ENCODE measurements at regions not wholly inside any gene's neighbourhood (a gene's known extent, or its start where the extent isn't known, plus 50 kb on each side); places are given as distances from the start of the nearest gene placed in this dataset.
A peak's percentile ranks its signal among the peaks of the same experiment; 100 is the strongest.
"Not testable (repeated sequence)": the region's sequence is repeated elsewhere in the genome, so short reads cannot be mapped to it uniquely, and the experiment has no call there.

- H3K4me1 ChIP-seq = no peaks in the 10 kb centered on the region
- TF ChIP-seq EP300 (IDR thresholded peaks at IDR 0.05) (no peak), POLR2A (IDR thresholded peaks at IDR 0.05; ENCODE audit: low read depth) (no peak), POLR2AphosphoS5 (IDR thresholded peaks at IDR 0.05) (no peak)
- TF ChIP-seq, protein P1, sequence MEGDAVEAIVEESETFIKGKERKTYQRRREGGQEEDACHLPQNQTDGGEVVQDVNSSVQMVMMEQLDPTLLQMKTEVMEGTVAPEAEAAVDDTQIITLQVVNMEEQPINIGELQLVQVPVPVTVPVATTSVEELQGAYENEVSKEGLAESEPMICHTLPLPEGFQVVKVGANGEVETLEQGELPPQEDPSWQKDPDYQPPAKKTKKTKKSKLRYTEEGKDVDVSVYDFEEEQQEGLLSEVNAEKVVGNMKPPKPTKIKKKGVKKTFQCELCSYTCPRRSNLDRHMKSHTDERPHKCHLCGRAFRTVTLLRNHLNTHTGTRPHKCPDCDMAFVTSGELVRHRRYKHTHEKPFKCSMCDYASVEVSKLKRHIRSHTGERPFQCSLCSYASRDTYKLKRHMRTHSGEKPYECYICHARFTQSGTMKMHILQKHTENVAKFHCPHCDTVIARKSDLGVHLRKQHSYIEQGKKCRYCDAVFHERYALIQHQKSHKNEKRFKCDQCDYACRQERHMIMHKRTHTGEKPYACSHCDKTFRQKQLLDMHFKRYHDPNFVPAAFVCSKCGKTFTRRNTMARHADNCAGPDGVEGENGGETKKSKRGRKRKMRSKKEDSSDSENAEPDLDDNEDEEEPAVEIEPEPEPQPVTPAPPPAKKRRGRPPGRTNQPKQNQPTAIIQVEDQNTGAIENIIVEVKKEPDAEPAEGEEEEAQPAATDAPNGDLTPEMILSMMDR (IDR thresholded peaks at IDR 0.05) = no peak
- peaks cover 0 to 54% (median 23%) of the 10 kb centered on the region in 4 donors for H3K9me3 ChIP-seq
- H3K36me3 ChIP-seq = no peaks in the 10 kb centered on the region
- peaks cover 0 to 16% (median 0%) of the 10 kb centered on the region in 4 donors for H3K27me3 ChIP-seq
- WGBS = 86% methylated on average over 44 of the region's 44 CpGs
- intact Hi-C loops (cut with DNase I) = no loop called here
- no peak overlapping the region for H3K27ac ChIP-seq (replicated peaks in 1 of 4)
- H3K4me3 ChIP-seq = no peak overlapping the region
- peak; percentile 88 for DNase-seq (ENCODE audit: extremely low spot score)
These were observed 3929.2 kb upstream of the OR11H1 start for GRCh38 chr22:11598492-11599440.

- WGBS = 94% methylated on average over 19 of the region's 19 CpGs
- H3K27me3 ChIP-seq = peaks cover 0 to 16% (median 0%) of the 10 kb centered on the region in 4 donors
- DNase-seq (ENCODE audit: extremely low spot score); intact Hi-C loops (cut with DNase I); H3K27ac ChIP-seq (replicated peaks in 1 of 4); H3K4me3 ChIP-seq; H3K36me3 ChIP-seq; H3K4me1 ChIP-seq: not testable (repeated sequence)
- H3K9me3 ChIP-seq = peaks cover 0 to 48% (median 16%) of the 10 kb centered on the region in 4 donors
These were observed 3928.5 kb upstream of the OR11H1 start for GRCh38 chr22:11599456-11599855.

GRCh38 chr22:11600161-11600560, 3927.8 kb upstream of the OR11H1 start:
- Histone ChIP-seq H3K27me3 (peaks cover 0 to 16% (median 0%) of the 10 kb centered on the region in 4 donors), H3K9me3 (peaks cover 0 to 45% (median 14%) of the 10 kb centered on the region in 4 donors)
- intact Hi-C loops (cut with DNase I); H3K4me1 ChIP-seq; H3K36me3 ChIP-seq; H3K4me3 ChIP-seq; H3K27ac ChIP-seq (replicated peaks in 1 of 4): not testable (repeated sequence)
- peak; percentile 75 for DNase-seq (ENCODE audit: extremely low spot score)
- WGBS = 83% methylated on average over 23 of the region's 23 CpGs

DNA sequence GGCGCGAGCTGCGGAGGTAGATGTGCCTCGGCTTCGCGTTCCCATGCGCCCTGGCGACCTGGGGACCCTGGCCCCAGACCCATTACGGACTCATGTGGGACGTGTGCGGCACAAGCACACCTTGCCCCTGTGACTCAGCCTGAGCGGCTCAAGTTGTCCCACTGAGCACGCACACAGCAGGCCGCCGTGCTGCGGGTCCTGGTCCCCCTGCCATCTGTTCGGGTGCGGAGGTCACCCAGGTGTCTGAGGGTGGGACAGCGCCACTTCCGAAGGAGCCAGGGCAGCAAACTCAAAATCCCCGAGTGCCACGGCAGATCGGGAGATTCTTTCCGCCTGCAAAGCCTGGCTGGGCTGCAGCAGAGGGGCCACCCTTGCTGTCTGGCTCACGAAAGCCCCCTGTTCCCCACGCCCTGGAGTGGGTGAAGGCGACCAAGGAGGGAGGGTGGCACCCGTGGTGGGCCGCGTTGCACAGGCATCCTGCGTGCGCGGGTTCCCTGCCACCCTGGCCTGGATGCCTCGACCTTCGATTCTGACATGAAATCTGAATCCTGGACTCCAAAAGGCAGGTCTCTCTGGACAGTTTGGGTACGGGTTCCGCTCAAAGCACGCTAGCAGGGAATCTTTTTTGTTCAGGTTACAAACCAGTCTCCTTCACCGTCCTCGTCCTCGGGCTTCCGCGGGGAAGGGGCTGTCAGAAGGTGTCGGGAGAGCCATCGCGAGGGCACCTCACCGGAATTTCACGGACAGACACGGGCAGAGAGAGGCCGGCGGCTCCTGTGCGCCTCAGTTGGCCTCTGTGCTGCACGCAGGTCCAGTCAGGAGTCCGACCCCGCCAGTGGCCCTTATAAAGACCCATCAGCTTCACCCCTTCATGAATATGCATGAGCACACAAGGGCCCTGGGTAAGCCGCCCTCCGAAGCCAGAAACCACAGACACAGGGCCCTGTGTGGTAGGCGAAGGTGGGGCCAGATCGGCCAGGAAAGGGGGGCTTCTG, 3926.8 kb upstream of the OR11H1 start:
- intact Hi-C loops (cut with DNase I); H3K36me3 ChIP-seq; H3K4me1 ChIP-seq; H3K4me3 ChIP-seq; H3K27ac ChIP-seq (replicated peaks in 1 of 4): not testable (repeated sequence)
- peak; percentile 89 for DNase-seq (ENCODE audit: extremely low spot score)
- WGBS = 84% methylated on average over 44 of the region's 59 CpGs
- Histone ChIP-seq H3K27me3 (peaks cover 0 to 16% (median 0%) of the 10 kb centered on the region in 4 donors), H3K9me3 (peaks cover 0 to 55% (median 22%) of the 10 kb centered on the region in 4 donors)

DNA sequence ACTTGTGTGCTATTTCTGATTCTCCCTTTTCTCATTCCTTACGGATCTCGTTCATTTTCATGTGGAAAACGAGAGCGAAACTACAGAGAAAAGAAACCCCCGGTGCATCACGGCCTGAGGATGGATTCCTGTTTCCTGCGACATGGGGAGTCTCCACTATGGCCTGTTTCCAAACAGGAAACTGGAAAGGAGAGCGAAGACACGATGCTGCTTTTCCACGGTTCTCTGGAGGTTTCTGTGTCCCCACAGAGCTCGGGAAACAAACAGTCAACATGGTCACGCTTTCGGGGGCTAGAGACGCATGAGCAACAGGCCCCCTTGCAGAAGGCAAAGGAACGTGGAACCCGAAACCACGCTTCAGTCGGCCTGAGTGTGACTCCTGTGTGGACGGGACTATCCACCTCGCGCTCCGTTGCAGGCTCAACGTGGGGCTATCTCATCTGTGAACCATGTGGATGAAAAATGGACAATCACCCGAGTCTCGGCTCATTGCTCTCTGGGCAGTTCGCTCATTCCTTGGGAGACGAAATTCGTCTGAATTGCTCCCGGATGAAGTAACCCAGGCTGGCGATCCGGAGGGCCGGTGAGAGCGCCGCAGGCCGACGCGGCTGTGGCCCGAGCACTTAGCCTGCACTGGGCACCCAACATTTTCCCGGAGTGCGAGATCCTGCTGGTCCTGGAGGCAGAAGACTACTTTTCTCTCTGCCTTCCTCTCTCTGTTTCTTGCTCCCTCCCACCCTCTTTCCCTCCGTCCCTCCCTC, 3923.2 kb upstream of the OR11H1 start:
- 73% methylated on average over 41 of the region's 41 CpGs for WGBS
- intact Hi-C loops (cut with DNase I) = not testable (repeated sequence)

GRCh38 chr22:11605468-11605981, 3922.5 kb upstream of the OR11H1 start:
- intact Hi-C loops (cut with DNase I) = no loop called here
- 77% methylated on average over 30 of the region's 30 CpGs for WGBS
- peak; percentile 92 for DNase-seq (ENCODE audit: extremely low spot score)
- Histone ChIP-seq H3K27ac (replicated peaks in 1 of 4) (no peak overlapping the region), H3K36me3 (no peaks in the 10 kb centered on the region), H3K27me3 (peaks cover 0 to 12% (median 0%) of the 10 kb centered on the region in 4 donors), H3K4me3 (no peak overlapping the region), H3K9me3 (peaks cover 0 to 46% (median 29%) of the 10 kb centered on the region in 4 donors), H3K4me1 (no peaks in the 10 kb centered on the region)
- no peak for TF ChIP-seq EP300 (IDR thresholded peaks at IDR 0.05)
- no peak for TF ChIP-seq POLR2A (IDR thresholded peaks at IDR 0.05; ENCODE audit: low read depth)

More for the DNA sequence above, 3923.2 kb upstream of the OR11H1 start:
- DNase-seq (ENCODE audit: extremely low spot score) = peak; percentile 70
- Histone ChIP-seq H3K9me3 (peaks cover 0 to 51% (median 29%) of the 10 kb centered on the region in 4 donors), H3K27me3 (peaks cover 0 to 18% (median 0%) of the 10 kb centered on the region in 4 donors)
- not testable (repeated sequence) for H3K4me1 ChIP-seq; H3K4me3 ChIP-seq; H3K27ac ChIP-seq (replicated peaks in 1 of 4); H3K36me3 ChIP-seq

GRCh38 chr22:11606047-11607000, 3921.7 kb upstream of the OR11H1 start:
- peaks cover 0 to 43% (median 29%) of the 10 kb centered on the region in 4 donors for H3K9me3 ChIP-seq

GRCh38 chr22:11607215-11607614, 3920.8 kb upstream of the OR11H1 start:
- intact Hi-C loops (cut with DNase I); H3K36me3 ChIP-seq; H3K4me3 ChIP-seq; H3K27ac ChIP-seq (replicated peaks in 1 of 4); H3K4me1 ChIP-seq; H3K27me3 ChIP-seq: not testable (repeated sequence)
- DNase-seq (ENCODE audit: extremely low spot score) = peak; percentile 87
- H3K9me3 ChIP-seq = peaks cover 0 to 46% (median 34%) of the 10 kb centered on the region in 4 donors
- WGBS = 82% methylated on average over 8 of the region's 8 CpGs

More at GRCh38 chr22:11606047-11607000, 3921.7 kb upstream of the OR11H1 start:
- H3K36me3 ChIP-seq; H3K27ac ChIP-seq (replicated peaks in 1 of 4); H3K27me3 ChIP-seq; H3K4me3 ChIP-seq; H3K4me1 ChIP-seq; intact Hi-C loops (cut with DNase I): not testable (repeated sequence)
- WGBS = 81% methylated on average over 42 of the region's 42 CpGs
- DNase-seq (ENCODE audit: extremely low spot score) = peak; percentile 87

DNA sequence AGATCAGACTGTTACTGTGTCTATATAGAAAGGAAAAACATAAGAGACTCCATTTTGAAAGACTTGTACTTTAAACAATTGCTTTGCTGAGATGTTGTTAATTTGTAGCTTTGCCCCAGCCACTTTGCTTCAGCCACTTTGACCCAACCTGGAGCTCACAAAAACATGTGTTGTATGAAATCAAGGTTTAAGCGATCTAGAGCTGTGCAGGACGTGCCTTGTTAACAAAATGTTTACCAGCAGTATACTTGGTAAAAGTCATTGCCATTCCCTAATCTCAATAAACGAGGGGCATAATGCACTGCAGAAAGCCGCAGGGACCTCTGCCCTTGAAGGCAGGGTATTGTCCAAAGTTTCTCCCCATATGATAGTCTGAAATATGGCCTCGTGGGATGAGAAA, 3919.5 kb upstream of the OR11H1 start:
- peak; percentile 53 for DNase-seq (ENCODE audit: extremely low spot score)
- H3K27me3 ChIP-seq; H3K4me3 ChIP-seq; H3K36me3 ChIP-seq; H3K27ac ChIP-seq (replicated peaks in 1 of 4); H3K4me1 ChIP-seq; intact Hi-C loops (cut with DNase I): not testable (repeated sequence)
- WGBS = 58% methylated on average over 5 of the region's 5 CpGs
- peaks cover 0 to 55% (median 42%) of the 10 kb centered on the region in 4 donors for H3K9me3 ChIP-seq

Data from esophagus muscularis mucosa (tissue), 4 donors.